GM21360 (cell line): ENCODE measurements at regions not wholly inside any gene's neighbourhood (a gene's known extent, or its start where the extent isn't known, plus 50 kb on each side); places are given as distances from the start of the nearest gene placed in this dataset.

Experiments used
- ATAC-seq: cut with Tn5 transposase; IDR thresholded peaks from one replicate; pipeline ENCODE4 v1.9.1; 2021; ENCODE audit warnings: mild to moderate bottlenecking, moderate library complexity; ENCODE audit not compliant: unreplicated experiment

- ATAC-seq, result no peak
These were observed 180.4 kb upstream of the S1PR3 start for GRCh38 chr9:88810826-88811225.

- ATAC-seq, result no peak
These were observed 179.8 kb upstream of the S1PR3 start for GRCh38 chr9:88811511-88811910.

GRCh38 chr9:88812938-88813637, 178.2 kb upstream of the S1PR3 start:
- ATAC-seq, result no peak

- no peak for ATAC-seq
These were observed 177.5 kb upstream of the S1PR3 start for GRCh38 chr9:88813638-88814209.

- no peak for ATAC-seq
These were observed 176.7 kb upstream of the S1PR3 start for GRCh38 chr9:88814577-88814976.

- ATAC-seq, result no peak
These were observed 175.1 kb upstream of the S1PR3 start for GRCh38 chr9:88816141-88816540.

GRCh38 chr9:88816591-88816990, 174.7 kb upstream of the S1PR3 start:
- ATAC-seq, result no peak

- ATAC-seq, result no peak
These were observed 173.6 kb upstream of the S1PR3 start for GRCh38 chr9:88817628-88818027.

- ATAC-seq, result no peak
These were observed 172.6 kb upstream of the S1PR3 start for GRCh38 chr9:88818495-88819201.

- no peak for ATAC-seq
These were observed 171.8 kb upstream of the S1PR3 start for GRCh38 chr9:88819476-88819875.

- ATAC-seq, result no peak
These were observed 171.2 kb upstream of the S1PR3 start for GRCh38 chr9:88820055-88820454.

- ATAC-seq, result no peak
These were observed 170.1 kb upstream of the S1PR3 start for GRCh38 chr9:88821033-88821745.

GRCh38 chr9:88821746-88822106, 169.5 kb upstream of the S1PR3 start:
- no peak for ATAC-seq

- ATAC-seq, result no peak
These were observed 166.6 kb upstream of the S1PR3 start for GRCh38 chr9:88824711-88825110.

GRCh38 chr9:88826181-88826580, 165.1 kb upstream of the S1PR3 start:
- ATAC-seq, result no peak

- ATAC-seq, result no peak
These were observed 164.5 kb upstream of the S1PR3 start for GRCh38 chr9:88826771-88827181.

- ATAC-seq, result no peak
These were observed 163.2 kb upstream of the S1PR3 start for GRCh38 chr9:88828018-88828417.

- ATAC-seq, result no peak
These were observed 162.7 kb upstream of the S1PR3 start for GRCh38 chr9:88828492-88828974.

- no peak for ATAC-seq
These were observed 162.0 kb upstream of the S1PR3 start for GRCh38 chr9:88829276-88829675.

GRCh38 chr9:88831713-88832407, 159.4 kb upstream of the S1PR3 start:
- no peak for ATAC-seq

- ATAC-seq, result no peak
These were observed 157.3 kb upstream of the S1PR3 start for GRCh38 chr9:88833946-88834345.
